Activated T-cell treated with anti-CD3 and anti-CD28 coated beads for 24 hours (primary cell): ENCODE measurements at regions not wholly inside any gene's neighbourhood (a gene's known extent, or its start where the extent isn't known, plus 50 kb on each side); places are given as distances from the start of the nearest gene placed in this dataset.

Source experiments
- DNase-seq: peaks from one replicate; pipeline ENCODE4 v3.0.0-alpha.2; 2020; ENCODE audit warnings: low read depth

DNA sequence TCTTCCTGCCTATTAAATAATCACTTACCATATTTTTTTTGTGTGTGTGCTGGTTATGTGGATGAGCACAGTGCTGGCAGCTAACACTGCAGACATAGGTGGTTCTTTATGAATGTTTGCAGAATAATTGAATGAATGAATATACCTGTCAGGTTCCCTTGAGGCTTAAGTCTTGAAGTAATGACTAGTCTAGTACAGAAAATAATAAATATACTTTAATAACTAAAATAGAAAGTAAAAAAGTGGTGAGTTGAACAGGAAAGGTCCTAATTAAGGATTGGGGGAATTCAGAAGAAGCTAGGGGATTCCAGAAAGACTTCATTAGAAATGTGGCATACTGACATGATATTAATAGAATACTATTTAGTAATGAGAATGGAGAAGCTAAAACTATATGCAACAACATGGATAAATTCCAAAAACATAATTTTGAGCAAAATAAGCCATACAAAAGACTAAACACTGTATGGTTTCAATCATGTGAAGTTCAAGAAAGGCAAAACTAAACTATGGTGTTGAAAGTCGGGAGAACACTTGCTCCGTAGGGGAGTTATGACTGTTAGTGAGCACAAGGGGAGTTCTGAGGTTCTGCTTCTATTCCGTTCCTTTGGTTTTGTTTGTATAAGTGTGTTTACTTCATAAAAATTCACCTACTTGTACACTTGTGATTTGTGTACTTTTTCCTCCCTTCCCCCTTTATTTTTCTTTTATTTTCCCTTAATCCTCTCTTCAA lies 464.6 kb downstream of the MTX2 start:
- no peak for DNase-seq

GRCh38 chr2:176734868-176735267 lies 465.6 kb downstream of the MTX2 start:
- DNase-seq = no peak

DNA sequence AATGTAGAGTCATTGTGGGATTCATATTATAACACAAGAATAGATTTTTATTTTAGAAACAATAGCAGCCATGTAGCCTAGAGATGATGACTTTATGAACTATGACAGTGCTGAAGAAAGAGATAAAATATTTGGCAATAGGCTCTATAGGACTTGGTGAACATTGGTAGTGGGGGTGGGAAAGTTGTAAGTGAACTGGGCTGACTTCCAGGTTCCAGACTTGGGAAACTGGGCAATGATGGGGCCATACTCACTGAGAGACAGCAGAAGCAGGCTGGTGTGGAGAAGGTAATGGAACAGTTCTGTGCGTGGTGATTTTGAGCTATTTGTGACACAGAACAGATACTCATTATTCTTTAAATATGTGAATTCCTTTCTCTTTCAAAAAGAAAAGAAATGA lies 470.3 kb upstream of the HNRNPA3 start:
- no peak for DNase-seq

DNA sequence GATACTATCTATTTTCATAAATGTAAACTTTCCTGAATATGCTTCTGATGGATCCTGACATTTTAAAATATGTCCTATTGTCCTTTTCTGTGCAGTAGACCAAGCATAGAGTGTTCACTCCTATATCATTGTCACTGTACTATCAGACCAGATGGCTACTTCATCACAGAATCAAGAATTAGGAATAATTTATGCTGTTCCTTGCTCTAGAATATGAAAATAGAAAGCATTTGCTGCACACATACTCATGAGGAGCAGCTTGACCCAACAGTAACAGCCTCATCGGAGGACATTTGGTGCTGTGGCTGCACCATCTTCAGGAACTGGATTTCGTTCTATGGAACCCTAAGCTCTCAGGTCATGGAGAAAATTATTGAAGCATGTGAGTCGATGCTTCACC lies 468.9 kb upstream of the HNRNPA3 start:
- DNase-seq = no peak

DNA sequence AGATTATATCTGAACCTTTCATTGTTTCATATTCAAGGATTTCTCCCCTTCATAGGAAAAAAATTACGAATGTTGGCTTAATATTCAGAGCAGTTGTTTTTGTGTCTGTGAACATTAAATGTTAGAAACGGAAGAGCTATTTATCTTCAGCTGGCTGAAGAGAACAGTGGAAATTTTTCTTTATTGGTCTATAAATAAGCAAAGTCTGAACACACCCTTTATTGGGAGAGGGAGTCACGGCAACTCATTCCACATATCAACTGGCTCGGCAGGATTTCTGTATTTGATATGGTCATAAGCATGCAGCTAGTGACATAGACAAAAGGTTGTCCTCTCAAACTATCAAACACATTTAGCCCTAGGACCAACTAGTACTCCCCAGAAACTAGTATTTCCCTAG lies 468.4 kb upstream of the HNRNPA3 start:
- no peak for DNase-seq

DNA sequence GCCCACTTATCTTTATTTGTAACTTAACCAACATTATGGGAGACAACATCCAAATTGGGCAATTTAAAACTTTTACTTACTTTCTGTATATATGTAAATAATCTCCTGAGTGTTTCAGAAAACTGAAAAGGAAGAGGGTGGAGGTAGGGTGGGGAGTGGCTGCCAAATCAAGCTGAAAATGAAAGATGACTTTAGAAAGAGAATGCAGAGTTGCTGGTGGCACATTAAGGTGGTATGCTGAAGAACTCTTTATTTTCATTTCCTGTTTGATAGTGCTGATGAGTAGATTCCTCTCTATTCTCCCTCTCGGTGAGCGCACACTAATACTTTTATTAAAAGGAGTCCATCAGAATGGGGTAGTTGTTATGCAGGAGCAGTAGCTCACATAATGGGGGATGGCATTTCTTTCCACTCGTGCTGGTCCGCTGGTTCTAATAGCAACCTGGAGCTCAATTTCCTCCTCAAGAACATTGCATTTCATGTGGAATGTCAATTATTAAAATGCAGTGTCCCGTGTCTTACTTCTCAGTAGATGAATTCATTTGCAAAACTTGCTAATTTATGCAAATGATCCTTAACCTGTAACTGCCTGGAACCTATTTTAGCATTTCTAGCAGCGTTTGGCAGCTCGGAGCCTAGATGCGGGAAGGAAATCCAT lies 466.9 kb upstream of the HNRNPA3 start:
- no peak for DNase-seq

- DNase-seq = no peak
Observed at GRCh38 chr2:176746411-176746810, 466.2 kb upstream of the HNRNPA3 start.

DNA sequence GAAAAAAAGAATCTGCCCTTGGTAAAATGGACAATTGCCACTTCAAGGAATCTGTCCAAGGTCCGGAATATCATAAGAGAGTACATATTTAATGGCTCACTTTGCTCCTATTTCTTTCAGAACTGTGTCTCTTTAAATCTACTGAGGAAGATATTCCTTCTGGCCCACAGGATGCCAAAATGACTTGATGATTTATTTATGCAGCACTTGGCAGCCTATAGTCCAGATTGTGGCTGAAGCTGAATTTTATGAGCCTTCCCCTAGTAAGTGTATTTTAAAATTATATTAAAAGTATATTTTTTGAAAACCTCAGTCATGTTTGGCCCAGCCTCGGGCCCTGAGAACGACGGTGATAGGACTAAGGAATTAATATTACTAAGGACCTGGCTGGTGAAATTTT lies 465.1 kb upstream of the HNRNPA3 start:
- no peak for DNase-seq

DNA sequence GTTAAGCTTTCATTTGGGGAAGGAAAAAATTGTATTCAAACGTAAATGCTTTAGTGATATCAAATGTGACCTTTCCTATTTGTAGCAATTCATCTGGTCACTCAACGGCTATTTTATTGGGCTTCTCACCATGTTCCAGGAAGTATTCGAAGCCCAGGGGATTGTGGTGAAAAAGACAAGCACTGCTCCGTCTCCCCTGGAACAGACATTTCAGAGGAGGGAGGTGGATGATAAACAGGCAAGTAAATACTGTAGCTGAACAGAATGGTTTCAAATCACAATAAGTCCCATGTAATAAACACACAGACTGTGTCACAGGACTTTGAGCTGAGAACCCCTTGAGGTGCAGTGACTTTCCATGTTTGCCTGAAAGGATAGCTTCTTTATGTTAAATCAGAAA lies 464.7 kb upstream of the HNRNPA3 start:
- no peak for DNase-seq

GRCh38 chr2:176748662-176749061 lies 463.9 kb upstream of the HNRNPA3 start:
- DNase-seq = no peak

- no peak for DNase-seq
Observed at GRCh38 chr2:176751314-176752227, 461.0 kb upstream of the HNRNPA3 start.

- no peak for DNase-seq
Observed at GRCh38 chr2:176752295-176752694, 460.3 kb upstream of the HNRNPA3 start.

DNA sequence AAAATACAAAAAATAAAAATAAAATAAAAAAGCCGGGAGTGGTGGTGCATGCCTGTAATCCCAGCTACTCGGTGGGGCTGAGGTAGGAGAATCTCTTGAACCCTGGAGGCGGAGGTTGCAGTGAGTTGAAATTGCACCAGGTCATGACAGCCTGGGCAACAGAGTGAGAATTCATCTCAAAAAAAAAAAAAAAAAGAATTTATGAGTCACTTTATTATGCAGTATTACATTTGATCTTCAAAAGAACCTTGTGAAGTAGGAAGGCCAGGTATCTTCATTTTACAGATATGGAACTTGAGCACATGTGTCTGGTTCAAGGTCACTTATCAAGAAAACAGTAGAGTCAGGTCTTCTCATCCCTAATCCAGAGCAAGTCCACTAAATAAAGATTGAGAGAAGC lies 459.4 kb upstream of the HNRNPA3 start:
- DNase-seq = no peak

- no peak for DNase-seq
Observed at GRCh38 chr2:176753752-176754474, 458.7 kb upstream of the HNRNPA3 start.

DNA sequence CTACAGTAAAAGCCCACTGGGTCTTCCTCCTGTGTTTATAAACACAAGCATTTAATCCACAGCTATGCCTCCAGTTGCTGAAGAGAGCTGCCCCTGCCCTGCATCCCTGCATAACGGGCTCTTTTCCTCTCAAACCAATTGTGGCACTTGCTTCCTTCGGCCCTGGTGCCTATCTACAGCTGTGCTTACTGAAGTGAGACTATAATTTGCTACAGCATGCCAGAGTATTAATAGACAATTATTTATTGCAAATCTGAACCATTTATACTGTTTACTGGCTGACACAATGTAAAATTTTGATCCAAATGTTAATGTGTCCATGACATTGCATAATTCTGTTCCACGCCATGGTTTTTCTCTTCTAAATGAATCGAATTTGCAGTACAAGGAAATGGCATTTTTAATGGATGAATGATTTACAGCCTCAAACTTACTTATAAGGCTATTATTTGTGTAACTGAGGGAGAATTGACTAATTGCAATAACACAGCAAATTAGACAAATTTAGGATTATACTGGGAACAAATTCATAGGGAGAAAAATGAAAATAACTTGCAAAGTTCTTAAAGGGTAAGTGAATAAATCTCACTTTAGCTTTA lies 457.0 kb upstream of the HNRNPA3 start:
- DNase-seq = no peak

GRCh38 chr2:176758426-176758825 lies 454.2 kb upstream of the HNRNPA3 start:
- DNase-seq = no peak

DNA sequence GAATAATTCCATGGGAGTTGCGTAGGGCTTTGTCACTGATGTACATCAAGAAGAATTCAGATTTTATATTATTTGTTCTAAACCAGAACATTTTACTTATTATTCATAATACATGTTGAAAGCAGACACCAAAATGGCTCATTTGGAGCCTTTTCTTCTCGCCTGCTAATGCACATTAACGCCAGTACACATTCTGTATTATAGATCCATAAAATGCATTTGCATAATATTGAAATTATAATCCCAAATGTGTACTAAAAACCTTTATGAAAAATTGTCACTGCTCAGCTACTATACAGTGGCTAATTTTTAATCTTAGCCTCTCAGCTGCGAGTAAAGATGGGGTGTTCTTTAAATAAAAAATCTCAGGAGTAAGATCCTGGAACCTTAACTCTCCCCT lies 452.2 kb upstream of the HNRNPA3 start:
- DNase-seq = no peak

- DNase-seq = no peak
Observed at GRCh38 chr2:176763130-176763529, 449.5 kb upstream of the HNRNPA3 start.

GRCh38 chr2:176763851-176764404 lies 448.7 kb upstream of the HNRNPA3 start:
- no peak for DNase-seq

GRCh38 chr2:176764921-176765320 lies 447.7 kb upstream of the HNRNPA3 start:
- no peak for DNase-seq

GRCh38 chr2:176766005-176766404 lies 446.6 kb upstream of the HNRNPA3 start:
- no peak for DNase-seq
